Mesenchymal stem cell (in vitro differentiated cells and primary cell): ENCODE measurements at regions not wholly inside any gene's neighbourhood (a gene's known extent, or its start where the extent isn't known, plus 50 kb on each side); places are given as distances from the start of the nearest gene placed in this dataset.

Experiments
- DNase-seq: peaks from one replicate; pipeline ENCODE4 v3.0.0-alpha.2; 2013
- H2AFZ ChIP-seq: one replicate; pipeline ENCODE4 v1.6.1; 2013; ENCODE audit warnings: low read depth, mild to moderate bottlenecking, control low read depth, inconsistent platforms, low read length, moderate library complexity
- H2AK5ac ChIP-seq: 2 replicates; pipeline ENCODE4 v1.6.1; 2013; ENCODE audit warnings: low read length, moderate library complexity, mild to moderate bottlenecking, inconsistent platforms; ENCODE audit not compliant: severe bottlenecking
- H2BK120ac ChIP-seq: one replicate; pipeline ENCODE4 v1.6.1; 2013; ENCODE audit warnings: low read depth, mild to moderate bottlenecking, inconsistent platforms, low read length, moderate library complexity
- H2BK12ac ChIP-seq, 2 experiments: one replicate each; pipeline ENCODE4 v1.6.1; 2013; ENCODE audit warnings: inconsistent platforms in 2 of 2, low read length in 2 of 2, mild to moderate bottlenecking in 2 of 2, moderate library complexity in 2 of 2, control low read depth in 1 of 2
- H2BK15ac ChIP-seq: one replicate; pipeline ENCODE4 v1.6.1; 2013; ENCODE audit warnings: mild to moderate bottlenecking, low read depth, inconsistent platforms; ENCODE audit not compliant: poor library complexity, severe bottlenecking
- H2BK5ac ChIP-seq: 2 replicates; pipeline ENCODE4 v1.6.1; 2013; ENCODE audit warnings: low read depth, mild to moderate bottlenecking, low read length, control low read depth, inconsistent platforms; ENCODE audit not compliant: poor library complexity, severe bottlenecking
- H3K14ac ChIP-seq, 2 experiments: one replicate each; pipeline ENCODE4 v1.6.1; 2013; ENCODE audit warnings: inconsistent platforms in 2 of 2, low read length in 2 of 2, control low read depth in 1 of 2, mild to moderate bottlenecking in 1 of 2, moderate library complexity in 1 of 2
- H3K18ac ChIP-seq, 2 experiments: one replicate each; pipeline ENCODE4 v1.6.1; 2013; ENCODE audit warnings: inconsistent platforms in 2 of 2, low read length in 2 of 2, control low read depth in 1 of 2, low read depth in 1 of 2, mild to moderate bottlenecking in 1 of 2
- H3K23ac ChIP-seq, 2 experiments: one replicate each; pipeline ENCODE4 v1.6.1; 2013; ENCODE audit warnings: inconsistent platforms in 2 of 2, low read length in 2 of 2, mild to moderate bottlenecking in 2 of 2, moderate library complexity in 2 of 2, control low read depth in 1 of 2
- H3K27ac ChIP-seq: 2 replicates; pipeline ENCODE4 v1.5.1; 2013; ENCODE audit warnings: mild to moderate bottlenecking, moderate library complexity, low read length, control low read depth, inconsistent platforms; ENCODE audit not compliant: poor library complexity, severe bottlenecking
- H3K27me3 ChIP-seq, 2 experiments: 2 replicates each; pipeline versions ENCODE4 v1.6.1 to v1.7.0; 2013; ENCODE audit warnings: low read length in 2 of 2, mild to moderate bottlenecking in 2 of 2, moderate library complexity in 2 of 2, control low read depth in 1 of 2, inconsistent platforms in 1 of 2; ENCODE audit not compliant: control insufficient read depth in 1 of 2, insufficient read depth in 1 of 2
- H3K36me3 ChIP-seq, 2 experiments: 2 replicates each; pipeline versions ENCODE4 v1.6.1 to v1.7.0; 2013; ENCODE audit warnings: low read length in 2 of 2, control low read depth in 1 of 2, inconsistent platforms in 1 of 2, low read depth in 1 of 2, mild to moderate bottlenecking in 1 of 2; ENCODE audit not compliant: insufficient read depth in 2 of 2, control insufficient read depth in 1 of 2
- H3K4ac ChIP-seq, 2 experiments: one replicate each; pipeline ENCODE4 v1.6.1; 2013; ENCODE audit warnings: inconsistent platforms in 2 of 2, low read length in 2 of 2, mild to moderate bottlenecking in 2 of 2, moderate library complexity in 2 of 2, control low read depth in 1 of 2, low read depth in 1 of 2
- H3K4me1 ChIP-seq: 2 replicates; pipeline ENCODE4 v1.6.1; 2013; ENCODE audit warnings: low read depth, low read length, control low read depth; ENCODE audit not compliant: control insufficient read depth, insufficient read depth
- H3K4me2 ChIP-seq: 2 replicates; pipeline ENCODE4 v1.6.1; 2013; ENCODE audit warnings: low read length, mild to moderate bottlenecking, inconsistent platforms; ENCODE audit not compliant: poor library complexity, severe bottlenecking
- H3K4me3 ChIP-seq, 2 experiments: 2 replicates each; pipeline versions ENCODE4 v1.5.1 to v1.7.0; 2013; ENCODE audit warnings: low read length in 2 of 2, mild to moderate bottlenecking in 2 of 2, control low read depth in 1 of 2, low read depth in 1 of 2; ENCODE audit not compliant: insufficient read depth in 1 of 2
- H3K79me1 ChIP-seq: replicated peaks from 2 replicates; pipeline ENCODE4 v1.6.1; 2013; ENCODE audit warnings: mild to moderate bottlenecking, control low read depth, low read length, inconsistent platforms; ENCODE audit not compliant: poor library complexity, severe bottlenecking
- H3K9ac ChIP-seq: 2 replicates; pipeline ENCODE4 v1.7.0; 2013; ENCODE audit warnings: mild to moderate bottlenecking, low read length, moderate library complexity
- H3K9me3 ChIP-seq: 2 replicates; pipeline ENCODE4 v1.7.0; 2013; ENCODE audit warnings: mild to moderate bottlenecking, low read length; ENCODE audit not compliant: control insufficient read depth
- H4K8ac ChIP-seq: one replicate; pipeline ENCODE4 v1.6.1; 2013; ENCODE audit warnings: inconsistent platforms, mild to moderate bottlenecking, low read length, moderate library complexity
- H4K91ac ChIP-seq: one replicate; pipeline ENCODE4 v1.6.1; 2013; ENCODE audit warnings: mild to moderate bottlenecking, low read length, inconsistent platforms
- WGBS: methylation state at CpG from one replicate; pipeline ENCODE4 v1.1.7; 2013; ENCODE audit warnings: mixed read lengths; 5-methylcytosine and 5-hydroxymethylcytosine counted together

GRCh38 chr6:56710967-56711366 lies 68.3 kb upstream of the DST start:
- H3K18ac ChIP-seq, result no peak overlapping the region
- no peak overlapping the region for H3K23ac ChIP-seq
- H3K4me1 ChIP-seq, result peaks cover 13% of the 10 kb centered on the region
- no CpG with 5 or more reads among the region's 1 CpG for WGBS
- H3K4me2 ChIP-seq, result no peak overlapping the region
- peaks cover 3% of the 10 kb centered on the region for H3K79me1 ChIP-seq
- H2AK5ac ChIP-seq, result no peak overlapping the region
- H3K9me3 ChIP-seq, result no peaks in the 10 kb centered on the region
- no peak overlapping the region for H3K4ac ChIP-seq
- no peak overlapping the region for H2BK12ac ChIP-seq
- no peak overlapping the region for H2BK120ac ChIP-seq
- no peak overlapping the region for H3K9ac ChIP-seq
- H3K27me3 ChIP-seq, result no peaks in the 10 kb centered on the region
- no peaks in the 10 kb centered on the region for H3K36me3 ChIP-seq
- H2AFZ ChIP-seq, result no peak overlapping the region
- no peak overlapping the region for H3K14ac ChIP-seq
- no peak overlapping the region for H4K8ac ChIP-seq
- no peak overlapping the region for H2BK5ac ChIP-seq
- no peak overlapping the region for H2BK15ac ChIP-seq
- H3K4me3 ChIP-seq, result no peak overlapping the region
- H4K91ac ChIP-seq, result no peak overlapping the region
- no peak for DNase-seq
- H3K27ac ChIP-seq, result no peak overlapping the region

- Histone ChIP-seq H3K36me3 (no peaks in the 10 kb centered on the region), H3K79me1 (peaks cover 4% of the 10 kb centered on the region), H3K4me1 (peaks cover 10% of the 10 kb centered on the region), H4K8ac (no peak overlapping the region), H3K4me3 (no peak overlapping the region), H2BK5ac (no peak overlapping the region), H2BK12ac (peak overlapping the region in 1 of 2 experiments; percentile 51), H3K4ac (peak overlapping the region in 1 of 2 experiments; percentile 71), H3K9ac (peak overlapping the region; percentile 77), H3K18ac (no peak overlapping the region), H2AK5ac (no peak overlapping the region), H2BK120ac (no peak overlapping the region), H2AFZ (no peak overlapping the region), H2BK15ac (no peak overlapping the region), H3K4me2 (no peak overlapping the region), H3K27ac (peak overlapping the region; percentile 5), H3K23ac (no peak overlapping the region), H3K14ac (no peak overlapping the region), H3K9me3 (no peaks in the 10 kb centered on the region), H4K91ac (peak overlapping the region; percentile 6), H3K27me3 (no peaks in the 10 kb centered on the region)
- no peak for DNase-seq
- WGBS, result 98% methylated on average over 4 of the region's 4 CpGs
Measured at GRCh38 chr6:56709650-56710049, 67.0 kb upstream of the DST start.

GRCh38 chr6:56708810-56709597 lies 66.3 kb upstream of the DST start:
- Histone ChIP-seq H2AFZ (no peak overlapping the region), H3K4me3 (peak overlapping the region in 1 of 2 experiments; percentile 36), H2AK5ac (no peak overlapping the region), H2BK12ac (no peak overlapping the region), H2BK120ac (no peak overlapping the region), H3K9me3 (no peaks in the 10 kb centered on the region), H2BK15ac (no peak overlapping the region), H3K27me3 (no peaks in the 10 kb centered on the region), H3K4me2 (no peak overlapping the region), H3K4ac (no peak overlapping the region), H2BK5ac (no peak overlapping the region), H3K23ac (no peak overlapping the region), H3K18ac (no peak overlapping the region), H4K8ac (no peak overlapping the region), H3K14ac (no peak overlapping the region), H3K27ac (peak overlapping the region; percentile 13), H3K4me1 (peaks cover 9% of the 10 kb centered on the region), H3K36me3 (no peaks in the 10 kb centered on the region), H3K79me1 (peaks cover 6% of the 10 kb centered on the region), H4K91ac (no peak overlapping the region), H3K9ac (peak overlapping the region; percentile 77)
- no CpG with 5 or more reads among the region's 4 CpGs for WGBS
- peak; percentile 75 for DNase-seq

- Histone ChIP-seq H3K4me1 (peaks cover 5% of the 10 kb centered on the region), H3K9me3 (no peaks in the 10 kb centered on the region), H2BK12ac (peak overlapping the region; percentile 50 to 51), H3K4ac (peak overlapping the region; percentile 41 to 80), H3K18ac (peak overlapping the region; percentile 52 to 54), H2BK5ac (no peak overlapping the region), H3K27ac (no peak overlapping the region), H3K23ac (no peak overlapping the region), H3K79me1 (peaks cover 9% of the 10 kb centered on the region), H2AFZ (no peak overlapping the region), H2BK15ac (peak overlapping the region; percentile 48), H3K4me2 (no peak overlapping the region), H3K4me3 (no peak overlapping the region), H3K9ac (no peak overlapping the region), H4K91ac (peak overlapping the region; percentile 94), H3K36me3 (peaks cover 0 to 16% of the 10 kb centered on the region in 2 experiments), H2AK5ac (peak overlapping the region; percentile 63), H3K14ac (peak overlapping the region in 1 of 2 experiments; percentile 68), H3K27me3 (no peaks in the 10 kb centered on the region), H2BK120ac (no peak overlapping the region), H4K8ac (peak overlapping the region; percentile 82)
- 99% methylated on average over 3 of the region's 5 CpGs for WGBS
- DNase-seq, result peak; percentile 51
Measured at GRCh38 chr6:56706981-56707726, 64.5 kb upstream of the DST start.
